Tibial nerve (tissue), 3 donors: ENCODE measurements at regions not wholly inside any gene's neighbourhood (a gene's known extent, or its start where the extent isn't known, plus 50 kb on each side); places are given as distances from the start of the nearest gene placed in this dataset.

Source experiments
- CTCF ChIP-seq, 5 experiments: fragments of 200-600 bp in 3 of 5; fragments of 450-650 bp in 2 of 5; sonication (generic) in 3 of 5; IDR thresholded peaks; one replicate each; pipeline ENCODE4 v1.5.1; 2016 to 2019; ENCODE audit warnings: antibody characterized with exemption in 5 of 5, mild to moderate bottlenecking in 3 of 5, moderate library complexity in 2 of 5
- POLR2A ChIP-seq, 2 donors: fragments of 450-650 bp; IDR thresholded peaks; one replicate each; pipeline ENCODE4 v1.6.1; 2017; ENCODE audit warnings: antibody characterized with exemption in 2 of 2, mild to moderate bottlenecking in 2 of 2, moderate library complexity in 2 of 2

GRCh38 chr12:11992515-11992914 is 78.2 kb upstream of the BCL2L14 start:
- TF ChIP-seq POLR2A (IDR thresholded peaks at IDR 0.05) (no peak), CTCF (IDR thresholded peaks at IDR 0.05) (no peak)
